GM06990 (cell line): ENCODE measurements at regions not wholly inside any gene's neighbourhood (a gene's known extent, or its start where the extent isn't known, plus 50 kb on each side); places are given as distances from the start of the nearest gene placed in this dataset.

Experiments used
- DNase-seq: peaks from one replicate; pipeline ENCODE4 v3.0.0-alpha.2; 2011; ENCODE audit not compliant: insufficient read length; ENCODE audit errors: extremely low read depth
- H3K27me3 ChIP-seq: replicated peaks from 2 replicates; pipeline ENCODE4 v1.6.0; 2011; ENCODE audit warnings: low read length; ENCODE audit not compliant: control insufficient read depth, insufficient read depth
- H3K36me3 ChIP-seq: 2 replicates; pipeline ENCODE4 v1.5.1; 2011; ENCODE audit warnings: low read length; ENCODE audit not compliant: control insufficient read depth, insufficient read depth
- H3K4me3 ChIP-seq: replicated peaks from 2 replicates; pipeline ENCODE4 v1.5.1; 2011; ENCODE audit warnings: low read depth, mild to moderate bottlenecking, control low read depth, low read length
- CTCF ChIP-seq: IDR thresholded peaks from 2 replicates; pipeline ENCODE4 v1.5.1; 2011; ENCODE audit warnings: low read length, control low read depth, mild to moderate bottlenecking, inconsistent platforms; ENCODE audit not compliant: insufficient read depth, poor library complexity, severe bottlenecking

- no peaks in the 10 kb centered on the region for H3K36me3 ChIP-seq
- no peak for DNase-seq
- no peak for TF ChIP-seq CTCF
- H3K27me3 ChIP-seq: no peaks in the 10 kb centered on the region
- H3K4me3 ChIP-seq: no peak overlapping the region
Observed at GRCh38 chr1:237962985-237963384, 72.3 kb upstream of the ZP4 start.

DNA sequence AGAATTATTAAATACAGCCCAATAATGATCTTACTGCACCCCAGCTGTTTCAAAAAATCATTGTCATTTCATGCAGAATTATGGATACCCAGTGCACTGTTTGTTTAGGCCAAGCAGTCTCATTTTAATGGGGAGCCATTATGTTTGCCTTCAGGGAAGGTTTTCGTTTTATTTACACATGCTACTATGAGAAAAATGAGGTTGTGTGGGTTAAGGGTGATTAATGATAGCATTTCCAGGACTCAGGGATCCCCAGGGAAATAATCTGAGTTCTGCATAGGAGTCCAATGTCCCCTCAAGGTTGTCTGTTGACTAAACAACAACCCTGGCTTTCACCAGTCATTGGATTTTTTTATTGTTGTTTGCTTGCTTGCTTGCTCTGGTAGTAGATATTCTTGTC lies 71.0 kb upstream of the ZP4 start:
- TF ChIP-seq CTCF: no peak
- no peak for DNase-seq
- Histone ChIP-seq H3K27me3 (no peaks in the 10 kb centered on the region), H3K36me3 (no peaks in the 10 kb centered on the region), H3K4me3 (no peak overlapping the region)

DNA sequence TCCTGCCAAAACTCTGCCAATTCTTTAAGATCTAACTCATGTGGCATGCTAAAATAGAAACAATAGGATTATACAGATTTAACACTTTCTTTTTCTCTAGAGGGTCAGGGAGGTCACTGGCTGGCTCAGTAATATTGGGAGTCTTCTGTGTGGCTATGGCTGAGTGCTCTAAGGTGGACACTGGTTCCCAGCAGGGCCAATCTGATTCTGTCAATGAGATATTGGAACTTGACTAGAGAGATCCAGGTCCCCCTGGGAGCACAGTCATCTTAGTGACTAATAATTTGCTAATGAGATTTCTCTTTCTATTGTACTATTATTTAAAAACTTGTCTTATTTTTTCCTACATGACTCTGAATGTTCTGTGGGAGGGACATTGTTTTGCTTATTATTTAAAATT lies 69.1 kb upstream of the ZP4 start:
- Histone ChIP-seq H3K4me3 (no peak overlapping the region), H3K27me3 (no peaks in the 10 kb centered on the region), H3K36me3 (no peaks in the 10 kb centered on the region)
- no peak for TF ChIP-seq CTCF
- DNase-seq: no peak

DNA sequence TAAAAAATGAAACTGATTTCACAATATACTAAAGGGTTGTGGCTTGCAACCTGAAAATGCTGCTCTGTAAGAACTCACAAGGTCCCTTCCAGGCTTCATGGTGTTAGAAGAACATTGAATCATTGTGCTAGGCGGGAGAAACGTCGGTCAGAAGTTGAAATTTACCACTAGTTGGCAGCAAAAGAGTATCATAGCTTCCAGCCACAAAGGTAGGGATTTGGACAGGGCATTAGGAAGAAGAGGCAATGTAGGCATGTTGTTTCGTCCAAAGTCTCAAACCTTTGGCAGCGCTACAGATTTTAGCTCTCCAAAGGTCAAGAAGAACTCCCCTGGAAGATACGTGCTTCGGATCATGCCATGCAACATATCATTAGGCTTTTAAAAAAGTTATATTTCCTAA lies 62.5 kb upstream of the ZP4 start:
- Histone ChIP-seq H3K4me3 (no peak overlapping the region), H3K27me3 (no peaks in the 10 kb centered on the region), H3K36me3 (no peaks in the 10 kb centered on the region)
- TF ChIP-seq CTCF: no peak
- no peak for DNase-seq
